ENCODE measurements at regions not wholly inside any gene's neighbourhood (a gene's known extent, or its start where the extent isn't known, plus 50 kb on each side); places are given as distances from the start of the nearest gene placed in this dataset.
"Not testable (repeated sequence)": the region's sequence is repeated elsewhere in the genome, so short reads cannot be mapped to it uniquely, and the experiment has no call there.

GRCh38 chr7:81159402-81159801 is 240.6 kb upstream of the SEMA3C start:
- Histone ChIP-seq H3K4me1 (ENCODE audit: low read depth, poor library complexity, severe bottlenecking) (no peaks in the 10 kb centered on the region), H4K20me1 (ENCODE audit: insufficient read depth) (no peaks in the 10 kb centered on the region), H3K4me3 (IDR thresholded peaks at IDR 0.05; ENCODE audit: insufficient read depth, low read depth, low read length) (no peak overlapping the region), H3K4me2 (no peak overlapping the region), H3K79me2 (ENCODE audit: insufficient read depth, low read depth) (no peaks in the 10 kb centered on the region), H3K27ac (no peak overlapping the region), H3K36me3 (ENCODE audit: insufficient read depth) (no peaks in the 10 kb centered on the region; the same call in 1 of the 2 replicates), H3K9ac (no peak overlapping the region), H3K27me3 (ENCODE audit: insufficient read depth, low read depth) (no peaks in the 10 kb centered on the region), H2AFZ (ENCODE audit: low read depth) (no peak overlapping the region)
- TF ChIP-seq, protein P1, sequence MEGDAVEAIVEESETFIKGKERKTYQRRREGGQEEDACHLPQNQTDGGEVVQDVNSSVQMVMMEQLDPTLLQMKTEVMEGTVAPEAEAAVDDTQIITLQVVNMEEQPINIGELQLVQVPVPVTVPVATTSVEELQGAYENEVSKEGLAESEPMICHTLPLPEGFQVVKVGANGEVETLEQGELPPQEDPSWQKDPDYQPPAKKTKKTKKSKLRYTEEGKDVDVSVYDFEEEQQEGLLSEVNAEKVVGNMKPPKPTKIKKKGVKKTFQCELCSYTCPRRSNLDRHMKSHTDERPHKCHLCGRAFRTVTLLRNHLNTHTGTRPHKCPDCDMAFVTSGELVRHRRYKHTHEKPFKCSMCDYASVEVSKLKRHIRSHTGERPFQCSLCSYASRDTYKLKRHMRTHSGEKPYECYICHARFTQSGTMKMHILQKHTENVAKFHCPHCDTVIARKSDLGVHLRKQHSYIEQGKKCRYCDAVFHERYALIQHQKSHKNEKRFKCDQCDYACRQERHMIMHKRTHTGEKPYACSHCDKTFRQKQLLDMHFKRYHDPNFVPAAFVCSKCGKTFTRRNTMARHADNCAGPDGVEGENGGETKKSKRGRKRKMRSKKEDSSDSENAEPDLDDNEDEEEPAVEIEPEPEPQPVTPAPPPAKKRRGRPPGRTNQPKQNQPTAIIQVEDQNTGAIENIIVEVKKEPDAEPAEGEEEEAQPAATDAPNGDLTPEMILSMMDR (conservative IDR thresholded peaks at IDR 0.05; ENCODE audit: low read depth, low read length): no peak

GRCh38 chr7:81158189-81158588 is 239.3 kb upstream of the SEMA3C start:
- H3K4me3 ChIP-seq (IDR thresholded peaks at IDR 0.05; ENCODE audit: insufficient read depth, low read depth, low read length): no peak overlapping the region
- H3K4me1 ChIP-seq (ENCODE audit: low read depth, poor library complexity, severe bottlenecking): no peaks in the 10 kb centered on the region
- H4K20me1 ChIP-seq (ENCODE audit: insufficient read depth): no peaks in the 10 kb centered on the region
- no peak overlapping the region for H2AFZ ChIP-seq (ENCODE audit: low read depth)
- no peak overlapping the region for H3K9ac ChIP-seq
- H3K27ac ChIP-seq: no peak overlapping the region
- no peak overlapping the region for H3K4me2 ChIP-seq
- TF ChIP-seq, protein P1 (conservative IDR thresholded peaks at IDR 0.05; ENCODE audit: low read depth, low read length): no peak
- H3K36me3 ChIP-seq (ENCODE audit: insufficient read depth): no peaks in the 10 kb centered on the region; the same call in 1 of the 2 replicates
- no peaks in the 10 kb centered on the region for H3K27me3 ChIP-seq (ENCODE audit: insufficient read depth, low read depth)
- no peaks in the 10 kb centered on the region for H3K79me2 ChIP-seq (ENCODE audit: insufficient read depth, low read depth)

GRCh38 chr7:81155654-81156373 is 237.0 kb upstream of the SEMA3C start:
- Histone ChIP-seq H3K27ac (no peak overlapping the region), H3K4me3 (IDR thresholded peaks at IDR 0.05; ENCODE audit: insufficient read depth, low read depth, low read length) (no peak overlapping the region), H3K36me3 (ENCODE audit: insufficient read depth) (no peaks in the 10 kb centered on the region; the same call in 1 of the 2 replicates), H3K4me1 (ENCODE audit: low read depth, poor library complexity, severe bottlenecking) (no peaks in the 10 kb centered on the region), H3K9ac (no peak overlapping the region), H2AFZ (ENCODE audit: low read depth) (no peak overlapping the region), H3K79me2 (ENCODE audit: insufficient read depth, low read depth) (no peaks in the 10 kb centered on the region), H4K20me1 (ENCODE audit: insufficient read depth) (no peaks in the 10 kb centered on the region), H3K4me2 (no peak overlapping the region), H3K27me3 (ENCODE audit: insufficient read depth, low read depth) (no peaks in the 10 kb centered on the region)
- TF ChIP-seq, protein P1 (conservative IDR thresholded peaks at IDR 0.05; ENCODE audit: low read depth, low read length): no peak

DNA sequence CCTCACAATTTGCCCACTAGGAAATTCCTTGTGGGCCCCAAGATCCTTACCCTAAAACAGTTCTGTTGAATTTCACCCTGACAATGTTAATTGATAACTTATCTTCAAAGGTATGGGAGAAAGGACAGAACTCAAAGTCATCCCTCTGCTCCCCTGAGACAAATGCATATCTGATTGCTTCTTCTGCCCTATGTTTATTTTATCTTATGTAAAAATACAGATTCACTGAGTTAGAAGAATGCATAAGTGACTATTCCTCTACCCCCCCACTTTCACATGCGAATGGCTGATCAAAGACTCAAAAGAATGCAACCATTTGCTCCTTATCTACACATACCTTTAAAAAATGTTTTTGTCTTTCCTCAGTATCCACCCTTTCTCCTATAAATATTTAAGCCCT is 235.7 kb upstream of the SEMA3C start:
- Histone ChIP-seq H3K4me2 (no peak overlapping the region), H3K27me3 (ENCODE audit: insufficient read depth, low read depth) (no peaks in the 10 kb centered on the region), H3K9ac (no peak overlapping the region), H4K20me1 (ENCODE audit: insufficient read depth) (no peaks in the 10 kb centered on the region), H3K79me2 (ENCODE audit: insufficient read depth, low read depth) (no peaks in the 10 kb centered on the region), H3K4me3 (IDR thresholded peaks at IDR 0.05; ENCODE audit: insufficient read depth, low read depth, low read length) (no peak overlapping the region), H3K4me1 (ENCODE audit: low read depth, poor library complexity, severe bottlenecking) (no peaks in the 10 kb centered on the region), H3K36me3 (ENCODE audit: insufficient read depth) (no peaks in the 10 kb centered on the region; the same call in 1 of the 2 replicates), H3K27ac (no peak overlapping the region), H2AFZ (ENCODE audit: low read depth) (no peak overlapping the region)
- TF ChIP-seq, protein P1 (conservative IDR thresholded peaks at IDR 0.05; ENCODE audit: low read depth, low read length): no peak

DNA sequence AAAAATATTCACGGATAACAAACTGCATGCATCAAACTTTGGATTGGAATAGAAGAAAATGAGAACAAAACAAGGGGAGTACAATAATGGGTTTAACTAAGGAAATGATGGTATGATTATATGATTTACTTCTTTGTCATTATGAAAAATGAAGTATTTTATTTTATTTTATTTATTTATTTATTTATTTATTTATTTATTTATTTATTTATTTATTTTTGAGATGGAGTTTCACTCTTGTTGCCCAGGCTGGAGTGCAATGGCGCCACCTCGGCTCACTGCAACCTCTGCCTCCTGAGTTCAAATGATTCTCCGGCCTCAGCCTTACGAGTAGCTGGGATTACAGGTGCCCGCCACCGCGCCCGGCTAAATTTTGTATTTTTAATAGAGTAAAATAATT is 234.1 kb upstream of the SEMA3C start:
- not testable (repeated sequence) for H3K4me2 ChIP-seq, H3K9ac ChIP-seq

More for the DNA sequence above, 234.1 kb upstream of the SEMA3C start:
- H3K4me1 ChIP-seq (ENCODE audit: low read depth, poor library complexity, severe bottlenecking); H3K79me2 ChIP-seq (ENCODE audit: insufficient read depth, low read depth); H3K36me3 ChIP-seq (ENCODE audit: insufficient read depth); H4K20me1 ChIP-seq (ENCODE audit: insufficient read depth); H3K4me3 ChIP-seq (IDR thresholded peaks at IDR 0.05; ENCODE audit: insufficient read depth, low read depth, low read length); H3K27ac ChIP-seq; H3K27me3 ChIP-seq (ENCODE audit: insufficient read depth, low read depth); H2AFZ ChIP-seq (ENCODE audit: low read depth): not testable (repeated sequence)

All from KMS-11 (cell line).